H9 (cell line): ENCODE measurements at regions not wholly inside any gene's neighbourhood (a gene's known extent, or its start where the extent isn't known, plus 50 kb on each side); places are given as distances from the start of the nearest gene placed in this dataset.

Experiments used
- DNase-seq: peaks from one replicate; pipeline ENCODE4 v3.0.0-alpha.2; 2017
- H2AFZ ChIP-seq: one replicate; pipeline ENCODE4 v1.6.1; 2013; ENCODE audit warnings: mild to moderate bottlenecking, low read length, control low read depth, moderate library complexity
- H2AK5ac ChIP-seq: 2 replicates; pipeline ENCODE4 v1.6.1; 2013; ENCODE audit warnings: low read length, control low read depth, mixed read lengths; ENCODE audit not compliant: insufficient read length
- H2BK120ac ChIP-seq: one replicate; pipeline ENCODE4 v1.6.1; 2013; ENCODE audit warnings: low read depth, mild to moderate bottlenecking, low read length, control low read depth, inconsistent platforms; ENCODE audit not compliant: poor library complexity, severe bottlenecking
- H2BK12ac ChIP-seq: 2 replicates; pipeline ENCODE4 v1.6.1; 2013; ENCODE audit warnings: low read length, control low read depth, mixed read lengths, low read depth; ENCODE audit not compliant: insufficient read length
- H2BK15ac ChIP-seq: 2 replicates; pipeline ENCODE4 v1.6.1; 2013; ENCODE audit warnings: low read depth, low read length, control low read depth
- H2BK20ac ChIP-seq: one replicate; pipeline ENCODE4 v1.6.1; 2013; ENCODE audit warnings: low read depth, mild to moderate bottlenecking, low read length, control low read depth, inconsistent platforms; ENCODE audit not compliant: poor library complexity, severe bottlenecking
- H2BK5ac ChIP-seq: 2 replicates; pipeline ENCODE4 v1.6.1; 2013; ENCODE audit warnings: low read length, control low read depth, mixed read lengths; ENCODE audit not compliant: insufficient read length
- H3K14ac ChIP-seq: 2 replicates; pipeline ENCODE4 v1.6.1; 2013; ENCODE audit warnings: low read length, control low read depth; ENCODE audit not compliant: insufficient read depth
- H3K18ac ChIP-seq: 2 replicates; pipeline ENCODE4 v1.6.1; 2013; ENCODE audit warnings: low read depth, mild to moderate bottlenecking, mixed read lengths, low read length, control low read depth; ENCODE audit not compliant: insufficient read length
- H3K23ac ChIP-seq: 2 replicates; pipeline ENCODE4 v1.6.1; 2013; ENCODE audit warnings: low read length, control low read depth, mixed read lengths, low read depth; ENCODE audit not compliant: insufficient read length
- H3K23me2 ChIP-seq: 2 replicates; pipeline ENCODE4 v1.6.1; 2013; ENCODE audit warnings: low read depth, mild to moderate bottlenecking, mixed read lengths, low read length, control low read depth; ENCODE audit not compliant: insufficient read length, poor library complexity, severe bottlenecking
- H3K27ac ChIP-seq: 2 replicates; pipeline ENCODE4 v1.5.1; 2013; ENCODE audit warnings: low read length, control low read depth, mixed read lengths, low read depth; ENCODE audit not compliant: insufficient read length
- H3K27me3 ChIP-seq: 2 replicates; pipeline ENCODE4 v1.6.1; 2013; ENCODE audit warnings: low read length, control low read depth, inconsistent platforms; ENCODE audit not compliant: insufficient read depth
- H3K4ac ChIP-seq: 2 replicates; pipeline ENCODE4 v1.6.1; 2013; ENCODE audit warnings: low read depth, mild to moderate bottlenecking, control low read depth, inconsistent platforms, low read length, moderate library complexity
- H3K4me1 ChIP-seq: 2 replicates; pipeline ENCODE4 v1.6.1; 2013; ENCODE audit warnings: low read length, control low read depth, inconsistent platforms; ENCODE audit not compliant: insufficient read depth
- H3K4me2 ChIP-seq: 2 replicates; pipeline ENCODE4 v1.6.1; 2013; ENCODE audit warnings: low read length, control low read depth, mixed read lengths; ENCODE audit not compliant: insufficient read length, insufficient read depth
- H3K56ac ChIP-seq: 2 replicates; pipeline ENCODE4 v1.6.1; 2013; ENCODE audit warnings: low read depth, mild to moderate bottlenecking, mixed read lengths, low read length, control low read depth; ENCODE audit not compliant: insufficient read length
- H3K79me1 ChIP-seq: 2 replicates; pipeline ENCODE4 v1.6.1; 2013; ENCODE audit warnings: low read depth, mild to moderate bottlenecking, moderate library complexity, low read length, control low read depth, inconsistent platforms; ENCODE audit not compliant: insufficient read depth, poor library complexity, severe bottlenecking
- H3K79me2 ChIP-seq: 2 replicates; pipeline ENCODE4 v1.6.1; 2013; ENCODE audit warnings: low read length, control low read depth, inconsistent platforms; ENCODE audit not compliant: insufficient read depth
- H3K9ac ChIP-seq: 2 replicates; pipeline ENCODE4 v1.6.1; 2013; ENCODE audit warnings: low read length, control low read depth, mixed read lengths; ENCODE audit not compliant: insufficient read length; ENCODE audit errors: extremely low read depth
- H3K9me3 ChIP-seq: one replicate; pipeline ENCODE4 v1.6.1; 2013; ENCODE audit warnings: low read depth, low read length, inconsistent platforms; ENCODE audit not compliant: control insufficient read depth
- H3T11ph ChIP-seq: one replicate; pipeline ENCODE4 v1.6.1; 2013; ENCODE audit warnings: mild to moderate bottlenecking, low read length, control low read depth, inconsistent platforms
- H4K20me1 ChIP-seq: one replicate; pipeline ENCODE4 v1.6.1; 2013; ENCODE audit not compliant: control insufficient read depth, insufficient read length, insufficient read depth
- H4K5ac ChIP-seq: 2 replicates; pipeline ENCODE4 v1.6.1; 2013; ENCODE audit warnings: low read depth, mild to moderate bottlenecking, mixed read lengths, low read length, control low read depth; ENCODE audit not compliant: insufficient read length
- H4K8ac ChIP-seq: replicated peaks from 2 replicates; pipeline ENCODE4 v1.6.1; 2013; ENCODE audit warnings: low read length, control low read depth, mixed read lengths, low read depth; ENCODE audit not compliant: insufficient read length
- H4K91ac ChIP-seq: 2 replicates; pipeline ENCODE4 v1.6.1; 2013; ENCODE audit warnings: low read depth, mild to moderate bottlenecking, moderate library complexity, mixed read lengths, low read length, control low read depth; ENCODE audit not compliant: insufficient read length
- H3K27ac Mint-ChIP-seq, 3 experiments: 2 replicates in 2 of 3; 3 replicates in 1 of 3; pipeline ENCODE4 v1.8.0; 2020 to 2021; ENCODE audit warnings: mixed read lengths in 3 of 3, mild to moderate bottlenecking in 1 of 3, moderate library complexity in 1 of 3
- H3K27me3 Mint-ChIP-seq: 2 replicates; pipeline ENCODE4 v1.8.0; 2021; ENCODE audit warnings: low read depth, mild to moderate bottlenecking, moderate library complexity, mixed read lengths
- H3K36me3 Mint-ChIP-seq, 3 experiments: 2 replicates in 2 of 3; 3 replicates in 1 of 3; pipeline ENCODE4 v1.8.0; 2020 to 2021; ENCODE audit warnings: low read depth in 3 of 3, mixed read lengths in 3 of 3; ENCODE audit not compliant: insufficient read depth in 1 of 3
- H3K4me1 Mint-ChIP-seq, 2 experiments: 2 replicates each; pipeline ENCODE4 v1.8.0; 2020; ENCODE audit warnings: mixed read lengths in 2 of 2
- H3K4me3 Mint-ChIP-seq, 2 experiments: 2 replicates in 1 of 2; 3 replicates in 1 of 2; pipeline ENCODE4 v1.8.0; 2020 to 2021; ENCODE audit warnings: mild to moderate bottlenecking in 2 of 2, mixed read lengths in 2 of 2, moderate library complexity in 1 of 2
- H3K9me3 Mint-ChIP-seq, 2 experiments: 2 replicates in 1 of 2; 3 replicates in 1 of 2; pipeline ENCODE4 v1.8.0; 2020; ENCODE audit warnings: mild to moderate bottlenecking in 2 of 2, mixed read lengths in 2 of 2, moderate library complexity in 1 of 2
- WGBS: extraction: QIAGEN DNeasy Blood & Tissue Kit; methylation state at CpG from one replicate; pipeline ENCODE4 v1.1.7; 2013; ENCODE audit warnings: missing lambda C conversion rate, low lambda C conversion rate, mixed read lengths; ENCODE audit not compliant: insufficient read length; ENCODE audit errors: extremely low coverage; 5-methylcytosine and 5-hydroxymethylcytosine counted together
- TF ChIP-seq, protein P1 (sequence below): fragments of 200-600 bp; sonication (generic); conservative IDR thresholded peaks from 3 replicates; pipeline ENCODE4 v1.8.0; 2021; ENCODE audit warnings: antibody characterized with exemption, mild to moderate bottlenecking

DNA sequence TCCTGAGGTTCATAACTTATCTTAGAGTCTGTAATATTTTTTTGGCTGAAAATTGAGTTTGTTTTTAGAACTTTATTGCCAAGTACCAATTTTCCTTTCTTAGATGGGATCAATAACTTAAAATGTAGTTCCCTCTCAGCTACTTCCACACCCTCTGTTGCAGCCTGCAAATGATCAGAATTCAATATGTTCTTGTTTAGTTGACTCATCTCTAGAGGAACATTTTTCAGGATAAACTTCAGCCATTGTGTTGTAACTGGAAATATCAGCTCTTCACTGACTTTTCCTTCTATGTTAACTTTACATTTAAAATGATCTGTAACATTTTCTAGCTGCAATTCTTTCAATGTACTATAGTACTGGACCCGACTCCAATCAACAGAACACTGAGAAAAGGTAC lies 115.7 kb downstream of the ESM1 start:
- Histone ChIP-seq H3K4me2 (no peak overlapping the region), H3K79me1 (no peaks in the 10 kb centered on the region), H2BK20ac (no peak overlapping the region), H2AK5ac (no peak overlapping the region), H3K23me2 (no peaks in the 10 kb centered on the region), H3K27ac (no peak overlapping the region), H3K14ac (no peak overlapping the region), H3K4ac (no peak overlapping the region), H4K20me1 (no peaks in the 10 kb centered on the region), H3K9me3 (no peaks in the 10 kb centered on the region), H4K5ac (no peak overlapping the region), H3T11ph (no peak overlapping the region), H3K23ac (no peak overlapping the region), H2BK15ac (no peak overlapping the region), H2BK12ac (no peak overlapping the region), H3K56ac (no peak overlapping the region), H2AFZ (no peak overlapping the region), H2BK5ac (no peak overlapping the region), H4K8ac (no peak overlapping the region), H2BK120ac (no peak overlapping the region), H4K91ac (no peak overlapping the region), H3K79me2 (no peaks in the 10 kb centered on the region), H3K9ac (no peak overlapping the region), H3K18ac (no peak overlapping the region), H3K4me1 (peaks cover 3% of the 10 kb centered on the region; the same call in 1 of the 2 replicates), H3K27me3 (no peaks in the 10 kb centered on the region)
- Mint-ChIP-seq H3K4me1 (peaks cover 13 to 17% of the 10 kb centered on the region in 2 experiments), H3K9me3 (no peaks in the 10 kb centered on the region), H3K27me3 (peaks cover 4% of the 10 kb centered on the region; the same call in 1 of the 2 replicates), H3K36me3 (no peaks in the 10 kb centered on the region), H3K4me3 (no peak overlapping the region), H3K27ac (no peak overlapping the region)
- TF ChIP-seq, protein P1, sequence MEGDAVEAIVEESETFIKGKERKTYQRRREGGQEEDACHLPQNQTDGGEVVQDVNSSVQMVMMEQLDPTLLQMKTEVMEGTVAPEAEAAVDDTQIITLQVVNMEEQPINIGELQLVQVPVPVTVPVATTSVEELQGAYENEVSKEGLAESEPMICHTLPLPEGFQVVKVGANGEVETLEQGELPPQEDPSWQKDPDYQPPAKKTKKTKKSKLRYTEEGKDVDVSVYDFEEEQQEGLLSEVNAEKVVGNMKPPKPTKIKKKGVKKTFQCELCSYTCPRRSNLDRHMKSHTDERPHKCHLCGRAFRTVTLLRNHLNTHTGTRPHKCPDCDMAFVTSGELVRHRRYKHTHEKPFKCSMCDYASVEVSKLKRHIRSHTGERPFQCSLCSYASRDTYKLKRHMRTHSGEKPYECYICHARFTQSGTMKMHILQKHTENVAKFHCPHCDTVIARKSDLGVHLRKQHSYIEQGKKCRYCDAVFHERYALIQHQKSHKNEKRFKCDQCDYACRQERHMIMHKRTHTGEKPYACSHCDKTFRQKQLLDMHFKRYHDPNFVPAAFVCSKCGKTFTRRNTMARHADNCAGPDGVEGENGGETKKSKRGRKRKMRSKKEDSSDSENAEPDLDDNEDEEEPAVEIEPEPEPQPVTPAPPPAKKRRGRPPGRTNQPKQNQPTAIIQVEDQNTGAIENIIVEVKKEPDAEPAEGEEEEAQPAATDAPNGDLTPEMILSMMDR, result no peak
- no CpG with 5 or more reads among the region's 1 CpG for WGBS
- DNase-seq, result no peak
